Ishikawa (cell line): ENCODE measurements at regions not wholly inside any gene's neighbourhood (a gene's known extent, or its start where the extent isn't known, plus 50 kb on each side); places are given as distances from the start of the nearest gene placed in this dataset.

ENCODE experiments used
- CEBPB ChIP-seq: IDR thresholded peaks from 2 replicates; pipeline ENCODE4 v1.6.1; 2012
- CREB1 ChIP-seq: IDR thresholded peaks from 2 replicates; pipeline ENCODE4 v1.6.1; 2012; ENCODE audit warnings: low read depth
- EGR1 ChIP-seq: IDR thresholded peaks from 2 replicates; pipeline ENCODE4 v1.6.1; 2012
- EP300 ChIP-seq: IDR thresholded peaks from 2 replicates; pipeline ENCODE4 v1.6.1; 2012; ENCODE audit warnings: borderline replicate concordance
- FOXM1 ChIP-seq: IDR thresholded peaks from 2 replicates; pipeline ENCODE4 v1.6.1; 2012; ENCODE audit warnings: low read depth, borderline replicate concordance
- MAX ChIP-seq: IDR thresholded peaks from 2 replicates; pipeline ENCODE4 v1.6.1; 2012
- NFIC ChIP-seq: IDR thresholded peaks from 2 replicates; pipeline ENCODE4 v1.6.1; 2012
- RAD21 ChIP-seq: IDR thresholded peaks from 2 replicates; pipeline ENCODE4 v1.6.1; 2012; ENCODE audit warnings: low read depth
- TAF1 ChIP-seq: IDR thresholded peaks from 2 replicates; pipeline ENCODE4 v1.6.1; 2012; ENCODE audit warnings: low read depth, mild to moderate bottlenecking
- TCF12 ChIP-seq: IDR thresholded peaks from 2 replicates; pipeline ENCODE4 v1.6.1; 2012; ENCODE audit warnings: low read depth
- TEAD4 ChIP-seq: IDR thresholded peaks from 2 replicates; pipeline ENCODE4 v1.6.1; 2012
- YY1 ChIP-seq: IDR thresholded peaks from 2 replicates; pipeline ENCODE4 v1.6.1; 2012; ENCODE audit warnings: low read depth
- TF ChIP-seq, protein P1 (sequence below): IDR thresholded peaks from 2 replicates; pipeline ENCODE4 v1.6.1; 2012; ENCODE audit warnings: low read depth, mild to moderate bottlenecking

- TF ChIP-seq TEAD4 (no peak), TCF12 (no peak), YY1 (no peak), EP300 (no peak), TAF1 (no peak), CEBPB (no peak), MAX (no peak), FOXM1 (no peak), EGR1 (no peak), RAD21 (no peak), CREB1 (no peak), NFIC (no peak)
- TF ChIP-seq, protein P1, sequence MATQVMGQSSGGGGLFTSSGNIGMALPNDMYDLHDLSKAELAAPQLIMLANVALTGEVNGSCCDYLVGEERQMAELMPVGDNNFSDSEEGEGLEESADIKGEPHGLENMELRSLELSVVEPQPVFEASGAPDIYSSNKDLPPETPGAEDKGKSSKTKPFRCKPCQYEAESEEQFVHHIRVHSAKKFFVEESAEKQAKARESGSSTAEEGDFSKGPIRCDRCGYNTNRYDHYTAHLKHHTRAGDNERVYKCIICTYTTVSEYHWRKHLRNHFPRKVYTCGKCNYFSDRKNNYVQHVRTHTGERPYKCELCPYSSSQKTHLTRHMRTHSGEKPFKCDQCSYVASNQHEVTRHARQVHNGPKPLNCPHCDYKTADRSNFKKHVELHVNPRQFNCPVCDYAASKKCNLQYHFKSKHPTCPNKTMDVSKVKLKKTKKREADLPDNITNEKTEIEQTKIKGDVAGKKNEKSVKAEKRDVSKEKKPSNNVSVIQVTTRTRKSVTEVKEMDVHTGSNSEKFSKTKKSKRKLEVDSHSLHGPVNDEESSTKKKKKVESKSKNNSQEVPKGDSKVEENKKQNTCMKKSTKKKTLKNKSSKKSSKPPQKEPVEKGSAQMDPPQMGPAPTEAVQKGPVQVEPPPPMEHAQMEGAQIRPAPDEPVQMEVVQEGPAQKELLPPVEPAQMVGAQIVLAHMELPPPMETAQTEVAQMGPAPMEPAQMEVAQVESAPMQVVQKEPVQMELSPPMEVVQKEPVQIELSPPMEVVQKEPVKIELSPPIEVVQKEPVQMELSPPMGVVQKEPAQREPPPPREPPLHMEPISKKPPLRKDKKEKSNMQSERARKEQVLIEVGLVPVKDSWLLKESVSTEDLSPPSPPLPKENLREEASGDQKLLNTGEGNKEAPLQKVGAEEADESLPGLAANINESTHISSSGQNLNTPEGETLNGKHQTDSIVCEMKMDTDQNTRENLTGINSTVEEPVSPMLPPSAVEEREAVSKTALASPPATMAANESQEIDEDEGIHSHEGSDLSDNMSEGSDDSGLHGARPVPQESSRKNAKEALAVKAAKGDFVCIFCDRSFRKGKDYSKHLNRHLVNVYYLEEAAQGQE = no peak
These were observed 66.9 kb upstream of the CADM2 start for GRCh38 chr3:84891851-84892250.
